Suppressor macrophage (primary cell): ENCODE measurements at regions not wholly inside any gene's neighbourhood (a gene's known extent, or its start where the extent isn't known, plus 50 kb on each side); places are given as distances from the start of the nearest gene placed in this dataset.

Experiments used
- DNase-seq, 4 experiments: peaks; one replicate each; pipeline ENCODE4 v3.0.0-alpha.2; 2020 to 2022

GRCh38 chr15:55017635-55018034, 179.1 kb downstream of the RSL24D1 start:
- DNase-seq, result no peak

- no peak for DNase-seq
Measured at GRCh38 chr15:55016225-55016624, 180.5 kb downstream of the RSL24D1 start.

- DNase-seq, result peak in 2 of 4 experiments; percentile 55 to 57
Measured at GRCh38 chr15:55015093-55015445, 181.7 kb downstream of the RSL24D1 start.

GRCh38 chr15:55014391-55015092, 182.2 kb downstream of the RSL24D1 start:
- DNase-seq, result peak; percentile 23 to 56 (median 42)

GRCh38 chr15:55008421-55008820, 188.3 kb downstream of the RSL24D1 start:
- peak; percentile 52 to 79 (median 71) for DNase-seq

GRCh38 chr15:55007561-55007960, 189.2 kb downstream of the RSL24D1 start:
- peak; percentile 86 to 93 (median 88) for DNase-seq

GRCh38 chr15:55005679-55006078, 191.1 kb downstream of the RSL24D1 start:
- no peak for DNase-seq

GRCh38 chr15:55003965-55004873, 192.5 kb downstream of the RSL24D1 start:
- DNase-seq, result peak in 3 of 4 experiments; percentile 10 to 16 (median 13)

- DNase-seq, result no peak
Measured at GRCh38 chr15:54998661-54999060, 198.1 kb downstream of the RSL24D1 start.

- no peak for DNase-seq
Measured at GRCh38 chr15:54990793-54991192, 205.9 kb downstream of the RSL24D1 start.

- DNase-seq, result no peak
Measured at GRCh38 chr15:54987881-54988280, 208.9 kb downstream of the RSL24D1 start.

GRCh38 chr15:54979964-54980363, 216.8 kb downstream of the RSL24D1 start:
- no peak for DNase-seq

GRCh38 chr15:54962637-54963036, 234.1 kb downstream of the RSL24D1 start:
- DNase-seq, result no peak

- no peak for DNase-seq
Measured at GRCh38 chr15:54960266-54960665, 236.5 kb downstream of the RSL24D1 start.

- no peak for DNase-seq
Measured at GRCh38 chr15:54941417-54941816, 255.3 kb downstream of the RSL24D1 start.

GRCh38 chr15:54917312-54917711, 279.4 kb downstream of the RSL24D1 start:
- DNase-seq, result no peak

GRCh38 chr15:54915380-54915779, 281.4 kb downstream of the RSL24D1 start:
- no peak for DNase-seq

GRCh38 chr15:54884312-54884711, 312.4 kb downstream of the RSL24D1 start:
- peak; percentile 23 to 79 (median 50) for DNase-seq

GRCh38 chr15:54859982-54860381, 336.8 kb downstream of the RSL24D1 start:
- no peak for DNase-seq

- DNase-seq, result no peak
Measured at GRCh38 chr15:54854667-54855066, 342.1 kb downstream of the RSL24D1 start.

- DNase-seq, result no peak
Measured at GRCh38 chr15:54850101-54850500, 346.6 kb downstream of the RSL24D1 start.

- peak; percentile 51 to 82 (median 66) for DNase-seq
Measured at GRCh38 chr15:54843006-54843405, 353.7 kb downstream of the RSL24D1 start.

GRCh38 chr15:54841701-54842305, 354.9 kb downstream of the RSL24D1 start:
- DNase-seq, result peak in 3 of 4 experiments; percentile 13 to 70 (median 54)
